Mesodermal cell (in vitro differentiated cells): ENCODE measurements at regions not wholly inside any gene's neighbourhood (a gene's known extent, or its start where the extent isn't known, plus 50 kb on each side); places are given as distances from the start of the nearest gene placed in this dataset.

Experiments used
- H3K27ac ChIP-seq: 2 replicates; pipeline ENCODE4 v1.7.0; 2013; ENCODE audit warnings: mild to moderate bottlenecking, low read depth, low read length, moderate library complexity; ENCODE audit not compliant: severe bottlenecking
- H3K36me3 ChIP-seq: 2 replicates; pipeline ENCODE4 v1.7.1; 2013; ENCODE audit warnings: mild to moderate bottlenecking, low read length, moderate library complexity; ENCODE audit not compliant: control insufficient read depth, insufficient read depth
- H3K4me1 ChIP-seq: one replicate; pipeline ENCODE4 v1.7.1; 2013; ENCODE audit warnings: mild to moderate bottlenecking, low read length; ENCODE audit not compliant: insufficient read depth, control insufficient read depth, poor library complexity, severe bottlenecking
- H3K4me3 ChIP-seq: 2 replicates; pipeline ENCODE4 v1.7.0; 2013; ENCODE audit warnings: low read length, control low read depth, mild to moderate bottlenecking; ENCODE audit not compliant: insufficient read depth, poor library complexity, severe bottlenecking; ENCODE audit errors: extremely low read depth
- H3K9me3 ChIP-seq: 2 replicates; pipeline ENCODE4 v1.7.1; 2013; ENCODE audit warnings: mild to moderate bottlenecking, low read length, moderate library complexity; ENCODE audit not compliant: control insufficient read depth
- WGBS, 2 experiments: methylation state at CpG; one replicate each; pipeline ENCODE4 v1.1.5; 2013; ENCODE audit warnings: missing lambda C conversion rate in 2 of 2; ENCODE audit not compliant: insufficient coverage in 2 of 2; 5-methylcytosine and 5-hydroxymethylcytosine counted together

DNA sequence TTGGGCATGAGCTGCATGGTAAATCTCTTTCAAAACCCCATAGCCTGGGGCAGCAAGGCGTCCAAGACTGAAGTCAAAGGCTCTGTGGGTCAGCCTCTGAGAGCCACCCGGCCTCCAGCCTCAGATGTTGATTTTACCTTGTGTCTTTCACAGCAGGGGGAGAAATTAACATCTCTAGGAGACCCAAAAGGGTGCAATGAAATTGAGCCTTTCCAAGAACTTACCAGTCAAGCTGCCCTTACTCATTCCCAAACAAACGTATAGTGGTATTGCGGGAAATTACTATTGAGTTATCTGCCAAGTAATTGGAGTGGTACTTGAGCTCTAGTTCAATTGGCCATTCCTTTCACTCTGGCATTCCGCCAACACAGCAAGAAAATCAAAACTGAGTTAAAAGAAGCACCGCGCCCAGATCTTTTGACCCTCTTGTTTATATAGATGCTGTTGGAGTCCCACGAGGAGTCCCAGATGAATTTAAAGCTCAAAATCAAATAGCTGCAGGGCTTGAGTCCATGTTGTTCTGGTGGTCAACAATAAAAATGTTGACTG lies 380.7 kb upstream of the SYT1 start:
- Histone ChIP-seq H3K36me3 (no peaks in the 10 kb centered on the region), H3K9me3 (peaks cover 1% of the 10 kb centered on the region), H3K4me1 (no peaks in the 10 kb centered on the region), H3K27ac (no peak overlapping the region), H3K4me3 (no peak overlapping the region)
- WGBS, 2 experiments: 92 to 96% methylated on average over 4 to 8 of the region's 8 CpGs

DNA sequence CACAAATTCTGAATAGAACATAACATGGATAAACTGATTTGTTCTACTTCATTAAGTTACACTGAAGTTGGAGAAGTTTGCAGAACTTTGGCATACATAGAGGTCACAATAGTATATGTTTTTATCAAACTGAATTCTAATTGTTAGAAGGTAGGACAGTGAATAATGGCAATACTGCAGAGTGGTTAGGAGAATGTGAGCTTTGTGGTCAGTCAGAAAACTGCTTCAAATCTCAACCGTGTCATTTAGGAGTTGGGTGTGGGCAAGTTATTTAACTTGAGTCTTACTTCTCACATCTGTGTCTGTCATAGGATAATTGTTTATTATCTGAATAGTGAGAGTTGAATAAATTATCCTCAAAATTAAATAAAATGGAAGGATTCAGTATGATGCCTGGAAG lies 374.6 kb upstream of the SYT1 start:
- no peak overlapping the region for H3K27ac ChIP-seq
- no peaks in the 10 kb centered on the region for H3K9me3 ChIP-seq
- WGBS, 2 experiments: no CpG with 5 or more reads among the region's 1 CpG
- H3K4me3 ChIP-seq: no peak overlapping the region
- no peaks in the 10 kb centered on the region for H3K4me1 ChIP-seq
- no peaks in the 10 kb centered on the region for H3K36me3 ChIP-seq

DNA sequence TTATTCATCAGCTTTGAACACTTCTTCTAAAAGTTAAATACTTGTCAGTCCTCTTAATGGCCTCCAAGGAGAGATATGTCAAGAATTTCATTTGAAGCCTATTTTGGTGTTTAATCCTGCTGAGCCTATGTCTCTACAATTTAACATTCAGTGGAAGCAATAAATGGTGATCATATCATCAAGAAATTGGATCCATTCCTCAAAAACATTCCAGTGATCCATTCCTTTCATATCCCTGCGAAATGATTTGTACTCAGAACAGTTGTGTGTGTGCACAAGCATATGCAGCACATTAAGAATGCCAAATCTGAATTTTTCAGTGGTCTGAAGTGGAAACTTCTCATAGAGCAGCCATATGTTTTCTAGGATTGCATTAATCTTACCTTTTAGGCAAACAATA lies 373.7 kb upstream of the SYT1 start:
- Histone ChIP-seq H3K36me3 (no peaks in the 10 kb centered on the region), H3K9me3 (no peaks in the 10 kb centered on the region), H3K4me1 (no peaks in the 10 kb centered on the region), H3K27ac (no peak overlapping the region), H3K4me3 (no peak overlapping the region)
- no CpG with 5 or more reads among the region's 1 CpG for WGBS, 2 experiments

DNA sequence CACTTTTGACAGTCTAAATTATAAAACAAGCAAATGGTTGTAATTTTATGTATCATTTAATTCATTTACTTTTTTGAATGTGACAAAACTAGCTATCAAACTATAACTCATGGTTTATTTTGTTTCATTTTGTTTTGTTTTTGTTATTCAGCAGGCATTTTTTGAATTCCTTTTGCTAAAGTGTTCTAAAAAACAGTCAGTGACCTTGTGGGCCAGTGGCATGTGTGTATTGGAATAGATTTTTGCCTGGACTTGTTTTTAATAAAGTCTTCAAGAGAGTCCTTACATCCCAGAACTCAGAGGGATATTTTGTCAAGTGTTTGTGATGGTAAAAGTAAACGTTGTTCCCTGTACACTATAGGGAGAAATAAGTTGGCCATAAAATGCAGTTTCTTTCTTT lies 369.7 kb upstream of the SYT1 start:
- WGBS, 2 experiments: no CpG with 5 or more reads among the region's 1 CpG
- H3K4me3 ChIP-seq: no peak overlapping the region
- no peak overlapping the region for H3K27ac ChIP-seq
- no peaks in the 10 kb centered on the region for H3K4me1 ChIP-seq
- H3K9me3 ChIP-seq: no peaks in the 10 kb centered on the region
- H3K36me3 ChIP-seq: no peaks in the 10 kb centered on the region

DNA sequence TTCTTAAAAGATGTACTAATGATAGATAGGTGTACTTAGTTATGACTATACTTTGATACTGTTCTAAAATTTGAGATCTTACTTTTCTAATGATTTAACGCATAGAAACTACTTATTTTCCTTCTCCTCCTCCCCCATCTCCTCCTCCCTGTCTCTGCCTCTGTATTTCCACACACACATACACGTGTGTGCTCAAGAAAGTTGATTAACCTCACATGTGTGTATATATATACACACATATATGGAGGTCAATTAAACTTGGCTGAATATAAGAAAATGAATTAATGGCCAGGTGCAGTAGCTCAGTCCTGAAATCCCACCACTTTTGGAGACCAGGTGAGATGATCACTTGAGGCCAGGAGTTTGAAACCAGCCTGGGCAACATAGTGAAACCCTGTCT lies 362.7 kb upstream of the SYT1 start:
- no peaks in the 10 kb centered on the region for H3K36me3 ChIP-seq
- WGBS, 2 experiments: no CpG with 5 or more reads among the region's 2 CpGs
- no peaks in the 10 kb centered on the region for H3K4me1 ChIP-seq
- no peak overlapping the region for H3K4me3 ChIP-seq
- no peak overlapping the region for H3K27ac ChIP-seq
- H3K9me3 ChIP-seq: no peaks in the 10 kb centered on the region

DNA sequence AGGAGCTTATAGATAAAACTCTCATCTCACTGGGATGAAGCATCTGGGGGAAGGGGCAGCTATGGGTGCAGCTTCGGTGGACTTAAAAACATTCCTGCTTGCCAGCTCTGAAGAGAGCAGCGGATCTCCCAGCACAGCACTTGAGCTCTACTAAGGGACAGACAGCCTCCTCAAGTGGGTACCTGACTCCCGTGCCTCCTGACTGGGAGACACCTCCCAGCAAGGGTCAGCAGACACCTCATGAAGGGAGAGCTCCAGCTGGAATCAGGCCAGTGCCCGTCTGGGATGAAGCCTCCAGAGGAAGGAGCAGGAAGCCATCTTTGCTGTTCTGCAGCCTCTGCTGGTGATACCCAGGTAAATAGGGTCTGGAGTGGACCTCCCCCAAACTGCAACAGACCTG lies 345.2 kb upstream of the SYT1 start:
- Histone ChIP-seq H3K4me3 (no peak overlapping the region), H3K36me3 (no peaks in the 10 kb centered on the region), H3K9me3 (no peaks in the 10 kb centered on the region), H3K4me1 (no peaks in the 10 kb centered on the region), H3K27ac (no peak overlapping the region)
- WGBS, 2 experiments: 90 to 100% methylated on average over 2 of the region's 4 CpGs

DNA sequence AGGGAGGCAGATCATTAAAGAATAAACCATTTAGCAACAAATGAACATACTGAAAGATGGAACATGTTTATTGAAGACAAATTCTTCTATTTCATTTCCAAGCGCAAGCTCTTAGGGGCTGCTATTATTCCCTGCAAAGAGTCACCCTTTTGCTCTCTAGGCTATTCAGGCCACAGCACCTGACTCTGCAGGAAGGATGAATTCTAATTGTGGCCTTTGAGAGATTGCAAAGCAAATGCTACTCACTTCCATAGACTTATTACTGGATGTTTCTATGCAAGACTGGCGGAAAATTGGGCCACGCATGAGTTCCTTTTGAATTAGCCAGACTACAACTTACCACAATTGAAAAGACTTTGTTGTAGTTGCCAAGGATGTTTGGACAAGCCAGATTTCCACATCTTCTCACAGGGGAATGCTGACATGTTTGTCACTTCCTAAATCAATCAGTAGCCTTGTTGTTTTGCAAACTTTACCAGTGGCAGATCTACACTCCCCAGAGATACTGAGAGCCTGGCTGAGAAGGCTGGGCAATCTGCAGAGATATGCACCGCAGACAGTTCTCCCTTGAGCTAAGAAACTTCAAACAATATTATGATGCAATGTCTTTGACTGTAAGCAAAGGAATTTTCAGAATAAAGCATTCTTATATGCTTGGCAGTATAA lies 334.3 kb upstream of the SYT1 start:
- H3K36me3 ChIP-seq: no peaks in the 10 kb centered on the region
- H3K9me3 ChIP-seq: no peaks in the 10 kb centered on the region
- WGBS, 2 experiments: 80% methylated on average over 1 of the region's 4 CpGs; no CpG with 5 or more reads in 1 of the 2 experiments
- H3K4me3 ChIP-seq: no peak overlapping the region
- H3K27ac ChIP-seq: peak overlapping the region; percentile 46
- peaks cover 9% of the 10 kb centered on the region for H3K4me1 ChIP-seq

DNA sequence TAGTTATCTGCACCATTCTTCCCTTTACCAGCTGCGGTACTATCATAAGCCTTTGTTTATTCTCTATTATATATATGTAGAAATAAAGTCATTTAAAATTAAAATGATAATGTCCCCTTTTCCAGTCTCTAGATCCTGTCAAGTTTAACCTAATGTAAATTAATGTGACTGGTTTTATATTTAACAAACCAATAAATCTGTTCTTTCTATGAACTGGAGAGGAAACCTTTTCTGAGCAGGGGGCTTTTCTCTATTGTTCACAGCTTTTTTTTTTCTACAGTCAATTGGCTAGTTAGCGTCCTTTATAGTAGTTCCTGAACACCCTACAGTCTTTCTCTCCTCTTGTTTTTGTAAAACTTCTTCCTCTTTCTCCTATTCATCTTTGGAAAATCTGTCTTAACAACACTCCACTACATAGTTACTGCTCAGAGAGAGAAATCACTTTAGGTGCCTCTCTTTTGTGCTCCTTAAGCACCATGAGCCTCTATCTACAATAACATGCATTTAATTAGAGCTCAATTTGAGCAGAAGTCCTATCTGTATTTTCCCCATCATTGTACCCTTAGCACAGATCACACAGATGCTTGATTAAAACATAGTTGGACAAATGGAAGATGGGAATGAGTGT lies 332.6 kb upstream of the SYT1 start:
- H3K4me3 ChIP-seq: no peak overlapping the region
- WGBS, 2 experiments: 67 to 86% methylated on average over 1 of the region's 2 CpGs
- H3K27ac ChIP-seq: no peak overlapping the region
- H3K36me3 ChIP-seq: no peaks in the 10 kb centered on the region
- no peaks in the 10 kb centered on the region for H3K9me3 ChIP-seq
- peaks cover 9% of the 10 kb centered on the region for H3K4me1 ChIP-seq

DNA sequence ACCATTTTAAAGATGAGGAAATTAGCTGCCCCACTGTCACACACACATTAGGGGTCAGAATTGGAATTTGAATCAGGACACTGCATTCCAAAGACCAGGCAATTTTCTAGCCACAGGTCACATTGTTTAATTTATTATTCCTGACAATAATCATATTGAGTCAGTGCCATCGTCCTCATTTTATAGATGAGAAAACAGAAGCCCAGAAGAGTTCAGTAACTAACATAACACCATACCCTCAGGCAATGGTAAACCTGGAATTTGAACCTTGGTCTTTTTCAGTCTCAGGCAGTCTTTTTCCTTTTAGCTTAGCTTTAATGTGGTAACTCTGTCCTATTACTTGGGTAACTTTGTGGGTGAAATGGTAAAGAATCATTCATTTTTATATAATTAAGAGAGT lies 330.3 kb upstream of the SYT1 start:
- Histone ChIP-seq H3K4me3 (no peak overlapping the region), H3K36me3 (no peaks in the 10 kb centered on the region), H3K9me3 (no peaks in the 10 kb centered on the region), H3K4me1 (peaks cover 6% of the 10 kb centered on the region), H3K27ac (no peak overlapping the region)
- WGBS, 2 experiments: no CpG with 5 or more reads among the region's 1 CpG

DNA sequence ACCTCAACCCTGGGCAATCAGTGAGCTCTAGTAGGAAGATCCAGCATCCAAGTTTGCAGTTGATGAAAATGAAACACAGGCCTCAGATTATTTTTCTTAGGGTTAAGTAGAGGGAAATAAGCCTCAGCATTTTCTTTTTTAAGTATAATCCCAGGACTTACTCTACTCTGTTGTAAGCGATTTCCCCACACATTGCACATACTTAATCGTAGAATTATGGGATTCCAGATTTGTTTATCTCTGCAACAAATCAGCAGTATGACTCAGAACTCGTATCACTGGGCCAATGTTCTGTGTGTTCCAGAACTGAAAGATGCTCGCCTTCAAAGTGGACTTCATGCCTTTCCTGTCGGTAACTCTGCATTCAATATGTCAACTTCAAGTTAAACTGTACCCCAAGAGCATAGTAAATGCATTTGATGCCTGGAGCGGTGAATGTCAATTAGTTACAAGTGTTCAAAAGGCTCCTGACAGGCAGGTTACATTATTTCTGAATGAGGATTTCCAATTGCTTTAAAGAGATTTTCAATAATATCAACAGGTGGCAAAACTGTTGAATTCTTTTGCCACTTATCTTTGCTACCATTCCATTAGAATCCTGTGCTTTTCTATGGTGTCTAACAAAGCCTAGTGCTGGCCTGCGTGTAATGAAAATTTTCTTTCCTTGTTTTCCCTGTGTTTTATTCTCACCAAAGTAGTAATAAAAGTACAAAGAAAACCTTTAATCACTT lies 323.8 kb upstream of the SYT1 start:
- no peaks in the 10 kb centered on the region for H3K9me3 ChIP-seq
- no peak overlapping the region for H3K27ac ChIP-seq
- H3K4me1 ChIP-seq: no peaks in the 10 kb centered on the region
- no peaks in the 10 kb centered on the region for H3K36me3 ChIP-seq
- 80 to 89% methylated on average over 4 to 6 of the region's 7 CpGs for WGBS, 2 experiments
- no peak overlapping the region for H3K4me3 ChIP-seq

DNA sequence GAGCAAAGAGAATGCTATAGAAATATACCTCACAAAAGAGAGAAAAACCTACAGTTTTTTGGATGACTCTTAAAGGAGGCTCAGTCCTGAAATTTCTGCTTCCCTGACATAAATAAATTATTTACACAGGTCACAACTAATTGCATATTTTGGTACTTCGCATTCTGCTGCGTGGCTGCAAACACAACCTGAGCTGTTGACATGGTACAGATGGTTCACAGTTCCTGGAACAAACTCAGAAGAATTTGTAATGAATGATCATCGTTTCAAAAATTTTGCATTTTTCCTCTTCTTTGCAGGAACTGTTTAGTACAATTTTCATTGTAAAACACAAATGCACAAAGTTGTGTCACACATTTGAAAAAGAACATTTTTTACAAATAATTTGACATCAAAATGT lies 313.7 kb upstream of the SYT1 start:
- WGBS, 2 experiments: 79 to 90% methylated on average over 2 of the region's 3 CpGs
- H3K4me1 ChIP-seq: no peaks in the 10 kb centered on the region
- H3K36me3 ChIP-seq: no peaks in the 10 kb centered on the region
- no peak overlapping the region for H3K27ac ChIP-seq
- H3K9me3 ChIP-seq: no peaks in the 10 kb centered on the region
- no peak overlapping the region for H3K4me3 ChIP-seq
